Activated naive CD8-positive, alpha-beta T cell treated with anti-CD3 and anti-CD28 coated beads, Interleukin-2, amount 50 U/mL, for 24 hours (primary cell): ENCODE measurements at regions not wholly inside any gene's neighbourhood (a gene's known extent, or its start where the extent isn't known, plus 50 kb on each side); places are given as distances from the start of the nearest gene placed in this dataset.
A peak's percentile ranks its signal among the peaks of the same experiment; 100 is the strongest.
"Not testable (repeated sequence)": the region's sequence is repeated elsewhere in the genome, so short reads cannot be mapped to it uniquely, and the experiment has no call there.

ENCODE experiments used
- ATAC-seq: fragments of 150-1000 bp; cut with Tn5 transposase; one replicate; pipeline ENCODE4 v1.10.0; 2021
- DNase-seq: peaks from one replicate; pipeline ENCODE4 v3.0.0; 2021
- H3K27ac Mint-ChIP-seq: one replicate; pipeline ENCODE4 v1.8.0; 2021; ENCODE audit warnings: mild to moderate bottlenecking, mixed read lengths
- H3K27me3 Mint-ChIP-seq: one replicate; pipeline ENCODE4 v1.8.0; 2021; ENCODE audit warnings: mixed read lengths
- H3K36me3 Mint-ChIP-seq: one replicate; pipeline ENCODE4 v1.8.0; 2021; ENCODE audit warnings: low read depth, mixed read lengths
- H3K4me1 Mint-ChIP-seq: one replicate; pipeline ENCODE4 v1.8.0; 2021; ENCODE audit warnings: mixed read lengths
- H3K4me3 Mint-ChIP-seq: one replicate; pipeline ENCODE4 v1.8.0; 2021; ENCODE audit warnings: mild to moderate bottlenecking, moderate library complexity, mixed read lengths
- H3K9me3 Mint-ChIP-seq: one replicate; pipeline ENCODE4 v1.8.0; 2021; ENCODE audit warnings: mixed read lengths

DNA sequence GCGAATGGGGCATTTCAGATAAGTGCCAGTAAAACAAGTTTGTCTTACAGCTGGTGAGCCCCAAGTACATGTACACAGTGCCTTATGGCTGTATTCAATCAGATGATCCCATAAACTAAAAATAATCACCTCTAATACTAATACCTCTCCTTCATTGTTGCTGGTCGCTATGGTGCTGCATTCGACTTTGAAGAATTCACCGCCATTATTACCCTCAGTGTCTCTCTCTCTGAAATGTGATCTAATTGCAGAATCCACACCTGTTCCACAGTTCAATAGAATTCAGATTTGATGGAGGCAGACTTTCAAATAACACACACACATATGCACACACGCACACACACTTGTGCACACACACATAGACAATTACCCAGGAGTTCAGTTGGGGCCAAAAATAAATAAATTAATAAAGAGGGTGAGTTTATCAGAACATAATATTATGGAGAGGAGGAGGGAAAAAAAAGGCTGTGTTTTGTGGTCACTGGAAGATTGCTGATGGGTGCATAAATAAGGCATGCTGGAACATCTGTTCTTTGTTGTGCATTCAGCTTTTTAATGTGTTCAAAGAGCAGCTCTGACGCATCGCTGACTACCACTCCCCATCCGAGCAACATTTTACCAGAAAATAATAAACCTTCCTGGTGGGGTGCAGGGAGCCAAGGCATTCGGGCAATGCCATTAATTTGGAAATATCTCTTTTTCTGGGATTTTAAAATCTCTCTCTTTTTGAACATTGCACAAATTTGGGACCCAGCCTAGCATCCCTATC lies 235.7 kb downstream of the SATB1 start:
- Mint-ChIP-seq H3K27ac (no peak overlapping the region), H3K36me3 (no peaks in the 10 kb centered on the region), H3K4me3 (no peak overlapping the region), H3K4me1 (no peaks in the 10 kb centered on the region), H3K27me3 (peaks cover 6% of the 10 kb centered on the region), H3K9me3 (no peaks in the 10 kb centered on the region)
- ATAC-seq (no peak), DNase-seq (no peak)

DNA sequence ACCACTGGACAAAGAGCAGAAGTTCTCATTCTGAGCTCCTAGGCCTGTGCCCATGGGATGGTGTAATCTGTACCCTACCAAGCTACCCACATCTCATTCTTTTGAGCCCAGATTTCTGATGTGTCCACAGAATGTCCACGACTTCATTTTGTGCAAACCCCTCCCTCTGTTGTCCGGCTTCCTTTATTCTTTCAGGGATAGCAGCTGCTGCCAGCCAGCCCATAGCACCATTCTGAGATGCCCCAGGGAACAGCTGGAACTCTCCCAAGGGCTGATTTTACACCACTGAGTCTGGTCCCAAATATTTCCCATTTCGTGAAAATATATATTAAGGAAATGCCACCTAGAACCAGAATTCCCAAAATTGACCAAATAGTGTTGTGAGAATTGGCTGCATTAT lies 236.6 kb downstream of the SATB1 start:
- H3K9me3 Mint-ChIP-seq, result no peaks in the 10 kb centered on the region
- no peak overlapping the region for H3K4me3 Mint-ChIP-seq
- H3K4me1 Mint-ChIP-seq, result no peaks in the 10 kb centered on the region
- no peaks in the 10 kb centered on the region for H3K36me3 Mint-ChIP-seq
- H3K27ac Mint-ChIP-seq, result no peak overlapping the region
- no peak for DNase-seq
- no peak for ATAC-seq
- H3K27me3 Mint-ChIP-seq, result peaks cover 6% of the 10 kb centered on the region

GRCh38 chr3:18185624-18186023 lies 239.5 kb downstream of the SATB1 start:
- Mint-ChIP-seq H3K4me3 (no peak overlapping the region), H3K9me3 (no peaks in the 10 kb centered on the region), H3K36me3 (no peaks in the 10 kb centered on the region), H3K4me1 (no peaks in the 10 kb centered on the region), H3K27me3 (peaks cover 6% of the 10 kb centered on the region), H3K27ac (no peak overlapping the region)
- no peak for DNase-seq
- no peak for ATAC-seq

DNA sequence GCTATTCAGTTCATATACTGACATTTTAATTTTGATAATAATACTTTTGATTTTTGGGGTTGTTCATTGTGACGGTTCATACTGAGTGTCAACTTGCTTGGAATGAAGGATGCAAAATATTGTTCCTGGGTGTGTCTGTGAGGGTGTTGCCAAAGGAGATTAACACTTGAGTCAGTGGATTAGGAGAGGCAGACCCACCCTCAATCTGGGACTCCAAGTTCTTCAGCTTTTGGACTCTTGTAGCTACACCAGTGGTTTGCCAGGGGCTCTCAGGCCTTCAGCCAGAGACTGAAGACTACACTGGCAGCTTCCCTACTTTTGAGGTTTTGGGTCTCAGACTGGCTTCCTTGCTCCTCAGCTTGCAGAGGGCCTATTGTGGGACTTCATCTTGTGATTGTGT lies 242.2 kb downstream of the SATB1 start:
- H3K36me3 Mint-ChIP-seq, H3K9me3 Mint-ChIP-seq, H3K4me3 Mint-ChIP-seq, H3K27me3 Mint-ChIP-seq, H3K4me1 Mint-ChIP-seq, DNase-seq, ATAC-seq, H3K27ac Mint-ChIP-seq: not testable (repeated sequence)

DNA sequence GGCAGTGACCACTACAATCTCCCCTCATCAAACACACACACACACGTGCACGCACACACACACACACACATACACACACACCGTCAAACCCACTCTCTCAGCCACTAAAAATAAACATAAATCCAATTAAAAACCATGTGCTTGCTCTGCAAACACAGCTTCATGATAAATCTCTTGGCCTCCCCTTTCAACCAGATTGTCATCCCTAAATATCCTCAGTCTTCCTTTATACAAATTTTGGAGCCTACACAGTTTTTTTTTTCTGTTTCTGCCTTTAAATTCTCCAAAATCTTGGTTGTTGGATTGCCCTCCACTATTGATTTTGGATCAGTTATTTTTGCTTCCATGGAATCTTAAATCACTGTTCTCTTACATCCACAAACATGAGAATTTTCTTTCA lies 245.6 kb downstream of the SATB1 start:
- Mint-ChIP-seq H3K36me3 (no peaks in the 10 kb centered on the region), H3K4me3 (no peak overlapping the region), H3K9me3 (peaks cover 4% of the 10 kb centered on the region), H3K27me3 (no peaks in the 10 kb centered on the region), H3K4me1 (no peaks in the 10 kb centered on the region), H3K27ac (no peak overlapping the region)
- ATAC-seq (no peak), DNase-seq (no peak)

DNA sequence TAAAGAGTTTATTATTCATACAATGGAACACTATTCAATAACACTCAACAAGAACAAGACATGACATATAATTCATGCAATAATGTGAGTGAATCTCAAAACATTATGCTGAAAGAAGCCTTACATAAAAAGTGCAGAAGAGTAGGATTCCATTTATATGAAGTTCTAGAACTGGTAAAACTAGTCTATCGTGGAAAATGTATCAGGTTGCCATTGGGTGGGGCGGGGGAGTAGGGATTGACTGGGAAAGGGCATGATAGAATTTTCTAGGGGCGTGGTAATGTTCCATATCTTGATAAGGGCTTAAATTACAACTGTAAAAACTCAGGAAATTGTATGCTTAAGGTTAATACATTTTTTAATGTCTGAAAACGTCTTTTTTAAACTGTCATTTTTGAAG lies 247.9 kb downstream of the SATB1 start:
- H3K4me3 Mint-ChIP-seq, result no peak overlapping the region
- H3K27me3 Mint-ChIP-seq, result no peaks in the 10 kb centered on the region
- DNase-seq (no peak), ATAC-seq (no peak)
- no peaks in the 10 kb centered on the region for H3K4me1 Mint-ChIP-seq
- H3K36me3 Mint-ChIP-seq, result no peaks in the 10 kb centered on the region
- peaks cover 4% of the 10 kb centered on the region for H3K9me3 Mint-ChIP-seq
- no peak overlapping the region for H3K27ac Mint-ChIP-seq

GRCh38 chr3:18173891-18174290 lies 251.2 kb downstream of the SATB1 start:
- not testable (repeated sequence) for H3K4me1 Mint-ChIP-seq, DNase-seq, H3K27me3 Mint-ChIP-seq, ATAC-seq, H3K27ac Mint-ChIP-seq, H3K4me3 Mint-ChIP-seq, H3K36me3 Mint-ChIP-seq, H3K9me3 Mint-ChIP-seq

DNA sequence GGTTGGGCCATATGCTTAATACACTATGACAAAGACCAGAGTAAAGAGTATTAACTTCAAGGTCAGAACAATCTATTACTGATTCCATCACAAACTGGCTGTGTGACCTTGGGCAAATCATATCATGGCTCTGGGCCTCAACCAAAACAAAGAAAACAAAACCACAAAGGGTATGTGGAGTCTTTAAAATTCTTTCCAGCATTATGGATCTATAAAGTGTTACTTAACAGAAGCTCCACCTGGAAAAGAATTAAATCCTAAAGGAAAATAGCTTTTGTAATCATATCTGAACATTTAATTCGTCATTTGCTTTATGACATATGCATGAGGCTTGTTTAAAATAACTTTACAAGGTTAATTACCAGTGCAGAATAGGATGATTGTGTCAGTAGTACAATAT lies 265.5 kb downstream of the SATB1 start:
- peaks cover 4% of the 10 kb centered on the region for H3K27me3 Mint-ChIP-seq
- no peak for ATAC-seq
- no peak overlapping the region for H3K27ac Mint-ChIP-seq
- no peak overlapping the region for H3K4me3 Mint-ChIP-seq
- no peaks in the 10 kb centered on the region for H3K4me1 Mint-ChIP-seq
- no peak for DNase-seq
- H3K36me3 Mint-ChIP-seq, result no peaks in the 10 kb centered on the region
- H3K9me3 Mint-ChIP-seq, result no peaks in the 10 kb centered on the region

GRCh38 chr3:18153571-18154173 lies 271.5 kb downstream of the SATB1 start:
- Mint-ChIP-seq H3K4me3 (no peak overlapping the region), H3K9me3 (no peaks in the 10 kb centered on the region), H3K36me3 (no peaks in the 10 kb centered on the region), H3K27me3 (no peaks in the 10 kb centered on the region), H3K4me1 (peaks cover 5% of the 10 kb centered on the region), H3K27ac (no peak overlapping the region)
- DNase-seq, result no peak
- peak; percentile 63 for ATAC-seq

GRCh38 chr3:18151199-18151598 lies 273.9 kb downstream of the SATB1 start:
- Mint-ChIP-seq H3K4me3 (no peak overlapping the region), H3K27me3 (no peaks in the 10 kb centered on the region)

GRCh38 chr3:18149935-18150334 lies 275.2 kb downstream of the SATB1 start:
- no peak overlapping the region for H3K4me3 Mint-ChIP-seq

More at GRCh38 chr3:18151199-18151598, 273.9 kb downstream of the SATB1 start:
- no peak overlapping the region for H3K27ac Mint-ChIP-seq
- no peak for DNase-seq
- ATAC-seq, result no peak
- H3K9me3 Mint-ChIP-seq, result no peaks in the 10 kb centered on the region
- H3K4me1 Mint-ChIP-seq, result peaks cover 5% of the 10 kb centered on the region
- H3K36me3 Mint-ChIP-seq, result no peaks in the 10 kb centered on the region

GRCh38 chr3:18149386-18149785 lies 275.8 kb downstream of the SATB1 start:
- Mint-ChIP-seq H3K4me3 (no peak overlapping the region), H3K36me3 (no peaks in the 10 kb centered on the region), H3K4me1 (peaks cover 5% of the 10 kb centered on the region), H3K27ac (no peak overlapping the region), H3K27me3 (no peaks in the 10 kb centered on the region), H3K9me3 (no peaks in the 10 kb centered on the region)
- DNase-seq (no peak), ATAC-seq (no peak)

More at GRCh38 chr3:18149935-18150334, 275.2 kb downstream of the SATB1 start:
- H3K36me3 Mint-ChIP-seq, result no peaks in the 10 kb centered on the region
- H3K9me3 Mint-ChIP-seq, result no peaks in the 10 kb centered on the region
- peaks cover 5% of the 10 kb centered on the region for H3K4me1 Mint-ChIP-seq
- H3K27ac Mint-ChIP-seq, result no peak overlapping the region
- DNase-seq, result no peak
- no peaks in the 10 kb centered on the region for H3K27me3 Mint-ChIP-seq
- no peak for ATAC-seq

DNA sequence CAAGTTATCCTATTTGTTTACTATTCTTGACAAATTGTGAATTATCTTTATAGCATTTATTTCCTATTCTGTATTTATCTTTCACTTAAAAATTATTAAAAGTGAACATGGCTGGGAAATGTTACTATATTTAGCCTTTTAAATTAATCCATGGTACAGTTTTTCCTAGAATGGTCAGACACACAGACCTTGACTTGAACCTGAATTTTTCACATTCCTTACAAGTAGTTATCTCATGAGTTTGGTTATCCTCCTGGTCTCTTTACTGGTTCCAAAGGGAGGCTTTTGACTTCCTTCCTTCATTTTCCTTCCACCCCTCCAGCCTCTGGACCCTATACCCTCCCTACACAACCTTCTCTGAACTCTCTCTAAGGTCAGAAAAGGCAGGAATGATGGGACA lies 280.6 kb downstream of the SATB1 start:
- DNase-seq, result no peak
- no peak for ATAC-seq
- Mint-ChIP-seq H3K9me3 (no peaks in the 10 kb centered on the region), H3K27ac (no peak overlapping the region), H3K4me3 (no peak overlapping the region), H3K27me3 (no peaks in the 10 kb centered on the region), H3K4me1 (no peaks in the 10 kb centered on the region), H3K36me3 (no peaks in the 10 kb centered on the region)

GRCh38 chr3:18143258-18143780 lies 281.8 kb downstream of the SATB1 start:
- DNase-seq (no peak), ATAC-seq (no peak)
- no peak overlapping the region for H3K27ac Mint-ChIP-seq
- no peaks in the 10 kb centered on the region for H3K27me3 Mint-ChIP-seq
- H3K4me3 Mint-ChIP-seq, result no peak overlapping the region
- no peaks in the 10 kb centered on the region for H3K4me1 Mint-ChIP-seq
- H3K36me3 Mint-ChIP-seq, result peaks cover 2% of the 10 kb centered on the region
- no peaks in the 10 kb centered on the region for H3K9me3 Mint-ChIP-seq

DNA sequence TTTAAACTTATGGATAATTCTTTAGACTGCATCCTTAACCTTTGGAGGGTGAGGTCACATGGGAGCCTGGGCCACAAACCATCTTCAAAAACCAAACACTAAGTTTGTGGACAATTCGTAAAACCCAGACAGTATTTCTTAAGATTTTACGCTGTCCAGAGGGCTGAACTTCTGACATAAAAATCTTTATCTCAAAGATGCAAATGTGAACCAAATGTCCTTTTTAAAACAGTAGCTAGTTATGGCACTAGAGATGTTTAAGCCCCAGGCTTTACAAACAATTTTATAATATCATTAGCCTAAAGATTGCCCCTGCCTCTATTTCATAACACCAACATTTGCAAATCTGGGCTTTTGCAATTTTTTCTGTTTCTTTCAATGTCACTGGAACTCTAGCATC lies 287.2 kb downstream of the SATB1 start:
- H3K9me3 Mint-ChIP-seq, result no peaks in the 10 kb centered on the region
- H3K4me1 Mint-ChIP-seq, result peaks cover 5% of the 10 kb centered on the region
- no peak overlapping the region for H3K4me3 Mint-ChIP-seq
- H3K36me3 Mint-ChIP-seq, result peaks cover 2% of the 10 kb centered on the region
- DNase-seq (no peak), ATAC-seq (no peak)
- no peak overlapping the region for H3K27ac Mint-ChIP-seq
- no peaks in the 10 kb centered on the region for H3K27me3 Mint-ChIP-seq
